ENCODE measurements at regions not wholly inside any gene's neighbourhood (a gene's known extent, or its start where the extent isn't known, plus 50 kb on each side); places are given as distances from the start of the nearest gene placed in this dataset.

- DNase-seq (ENCODE audit: low read depth, low spot score) = no peak
Observed at GRCh38 chr6:134373993-134374392, 56.1 kb upstream of the SGK1 start.

GRCh38 chr6:134373282-134373922, 55.5 kb upstream of the SGK1 start:
- DNase-seq (ENCODE audit: low read depth, low spot score) = no peak

GRCh38 chr6:134372603-134373281, 54.8 kb upstream of the SGK1 start:
- DNase-seq (ENCODE audit: low read depth, low spot score) = no peak

- no peak for DNase-seq (ENCODE audit: low read depth, low spot score)
Observed at GRCh38 chr6:134368670-134369069, 50.8 kb upstream of the SGK1 start.
